ENCODE measurements at regions not wholly inside any gene's neighbourhood (a gene's known extent, or its start where the extent isn't known, plus 50 kb on each side); places are given as distances from the start of the nearest gene placed in this dataset.

GRCh38 chr15:96046620-96047240 is 283.8 kb upstream of the NR2F2 start (continued):
- TF ChIP-seq, protein P1, sequence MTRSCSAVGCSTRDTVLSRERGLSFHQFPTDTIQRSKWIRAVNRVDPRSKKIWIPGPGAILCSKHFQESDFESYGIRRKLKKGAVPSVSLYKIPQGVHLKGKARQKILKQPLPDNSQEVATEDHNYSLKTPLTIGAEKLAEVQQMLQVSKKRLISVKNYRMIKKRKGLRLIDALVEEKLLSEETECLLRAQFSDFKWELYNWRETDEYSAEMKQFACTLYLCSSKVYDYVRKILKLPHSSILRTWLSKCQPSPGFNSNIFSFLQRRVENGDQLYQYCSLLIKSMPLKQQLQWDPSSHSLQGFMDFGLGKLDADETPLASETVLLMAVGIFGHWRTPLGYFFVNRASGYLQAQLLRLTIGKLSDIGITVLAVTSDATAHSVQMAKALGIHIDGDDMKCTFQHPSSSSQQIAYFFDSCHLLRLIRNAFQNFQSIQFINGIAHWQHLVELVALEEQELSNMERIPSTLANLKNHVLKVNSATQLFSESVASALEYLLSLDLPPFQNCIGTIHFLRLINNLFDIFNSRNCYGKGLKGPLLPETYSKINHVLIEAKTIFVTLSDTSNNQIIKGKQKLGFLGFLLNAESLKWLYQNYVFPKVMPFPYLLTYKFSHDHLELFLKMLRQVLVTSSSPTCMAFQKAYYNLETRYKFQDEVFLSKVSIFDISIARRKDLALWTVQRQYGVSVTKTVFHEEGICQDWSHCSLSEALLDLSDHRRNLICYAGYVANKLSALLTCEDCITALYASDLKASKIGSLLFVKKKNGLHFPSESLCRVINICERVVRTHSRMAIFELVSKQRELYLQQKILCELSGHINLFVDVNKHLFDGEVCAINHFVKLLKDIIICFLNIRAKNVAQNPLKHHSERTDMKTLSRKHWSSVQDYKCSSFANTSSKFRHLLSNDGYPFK (CRISPR knock-in tag; IDR thresholded peaks at IDR 0.05; ENCODE audit: borderline replicate concordance) = no peak

DNA sequence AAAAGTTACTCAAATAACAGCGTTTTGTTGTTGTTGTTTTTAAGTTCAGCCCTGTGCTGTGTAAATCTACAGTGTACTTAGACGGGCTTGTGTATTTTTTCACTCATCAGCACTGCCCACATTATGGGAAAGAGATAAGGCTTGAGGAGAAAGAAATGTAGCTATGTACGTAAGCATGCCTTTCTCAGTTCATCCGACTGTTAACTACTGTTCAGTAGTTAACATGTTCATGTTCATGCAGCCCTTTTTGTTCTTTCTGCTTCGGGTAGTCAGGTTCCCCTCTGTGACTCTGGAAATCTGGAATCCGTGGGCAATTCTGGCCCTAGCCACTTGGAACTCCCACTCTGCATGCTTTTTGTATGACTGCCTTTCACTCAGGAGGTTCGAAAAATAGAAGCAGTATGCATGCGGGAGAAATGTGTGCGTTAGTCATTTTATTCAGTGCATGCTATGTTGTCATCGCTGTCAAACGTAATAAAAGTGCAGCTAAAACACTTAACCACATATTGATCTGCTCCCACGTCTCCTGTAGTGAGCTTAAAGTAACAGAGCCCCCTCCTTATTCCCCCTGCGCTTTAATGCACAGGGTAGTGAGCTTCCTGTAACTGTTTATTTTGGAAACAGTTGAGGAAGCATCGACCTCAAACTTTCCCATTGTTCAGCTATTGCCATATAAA is 283.1 kb upstream of the NR2F2 start:
- Histone ChIP-seq H2AFZ (ENCODE audit: low read length) (no peak overlapping the region), H3K9ac (ENCODE audit: insufficient read depth, low read depth, low read length) (no peak overlapping the region), H3K9me3 (ENCODE audit: low read length) (no peaks in the 10 kb centered on the region), H3K36me3 (replicated peaks in 1 of 2; ENCODE audit: control insufficient read depth in 1 of 2, insufficient read depth in 2 of 2, low read length in 2 of 2) (no peaks in the 10 kb centered on the region), H4K20me1 (ENCODE audit: insufficient read depth, low read length) (no peaks in the 10 kb centered on the region), H3K4me2 (ENCODE audit: low read depth, low read length) (no peak overlapping the region), H3K27me3 (ENCODE audit: control insufficient read depth in 1 of 2, insufficient read depth in 2 of 2, low read length in 2 of 2) (0 out of 5 replicates have a peak, but pooled peaks cover 0 to 4% of the 10 kb centered on the region in 2 experiments), H3K4me3 (replicated peaks in 1 of 3; ENCODE audit: insufficient read depth in 1 of 3, low read depth in 2 of 3, low read length in 3 of 3) (no peak overlapping the region), H3K79me2 (ENCODE audit: insufficient read depth, low read length) (no peaks in the 10 kb centered on the region), H3K27ac (ENCODE audit: extremely low read length, insufficient read depth, low read length) (no peak overlapping the region), H3K4me1 (ENCODE audit: insufficient read depth, low read length) (no peaks in the 10 kb centered on the region)
- no TSS peak for BruUV-seq (replicated peaks)
- no peak for DNase-seq (ENCODE audit: low spot score)
- no peak for FAIRE-seq
- intact Hi-C loops (cut with micrococcal nuclease; ENCODE audit: unreplicated experiment) (no loop called here), in situ Hi-C loops (cut with HindIII; ENCODE audit: extremely low pct_ligation_motif_present, low pct_unique_long_range_greater_than_20kb) (no loop called here)
- 42% methylated on average over 14 of the region's 14 CpGs for WGBS (ENCODE audit: low lambda C conversion rate)
- ChIA-PET CTCF (ENCODE audit: low intra/inter-chr PET ratio, low total read pairs) (no interaction called here), POLR2A (no interaction called here)
- TF ChIP-seq ARID4A (CRISPR knock-in tag; IDR thresholded peaks at IDR 0.05; ENCODE audit: borderline replicate concordance) = no peak
- TF ChIP-seq, protein P2, sequence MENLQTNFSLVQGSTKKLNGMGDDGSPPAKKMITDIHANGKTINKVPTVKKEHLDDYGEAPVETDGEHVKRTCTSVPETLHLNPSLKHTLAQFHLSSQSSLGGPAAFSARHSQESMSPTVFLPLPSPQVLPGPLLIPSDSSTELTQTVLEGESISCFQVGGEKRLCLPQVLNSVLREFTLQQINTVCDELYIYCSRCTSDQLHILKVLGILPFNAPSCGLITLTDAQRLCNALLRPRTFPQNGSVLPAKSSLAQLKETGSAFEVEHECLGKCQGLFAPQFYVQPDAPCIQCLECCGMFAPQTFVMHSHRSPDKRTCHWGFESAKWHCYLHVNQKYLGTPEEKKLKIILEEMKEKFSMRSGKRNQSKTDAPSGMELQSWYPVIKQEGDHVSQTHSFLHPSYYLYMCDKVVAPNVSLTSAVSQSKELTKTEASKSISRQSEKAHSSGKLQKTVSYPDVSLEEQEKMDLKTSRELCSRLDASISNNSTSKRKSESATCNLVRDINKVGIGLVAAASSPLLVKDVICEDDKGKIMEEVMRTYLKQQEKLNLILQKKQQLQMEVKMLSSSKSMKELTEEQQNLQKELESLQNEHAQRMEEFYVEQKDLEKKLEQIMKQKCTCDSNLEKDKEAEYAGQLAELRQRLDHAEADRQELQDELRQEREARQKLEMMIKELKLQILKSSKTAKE (CRISPR knock-in tag; IDR thresholded peaks at IDR 0.05; ENCODE audit: borderline replicate concordance) = no peak
- TF ChIP-seq ZNF343 (CRISPR knock-in tag; IDR thresholded peaks at IDR 0.05) = no peak
- TF ChIP-seq MBD4 (IDR thresholded peaks at IDR 0.05; ENCODE audit: borderline replicate concordance, low read length) = no peak
- no peak for TF ChIP-seq ZNF777 (CRISPR knock-in tag; IDR thresholded peaks at IDR 0.05)
- no peak for TF ChIP-seq SYNCRIP (IDR thresholded peaks at IDR 0.05; ENCODE audit: insufficient read depth, low read depth, low read length)
- no peak for TF ChIP-seq ZNF451 (CRISPR knock-in tag; IDR thresholded peaks at IDR 0.05)
- no peak for TF ChIP-seq ARNT (IDR thresholded peaks at IDR 0.05)
- no peak for TF ChIP-seq HOXA9 (CRISPR knock-in tag; IDR thresholded peaks at IDR 0.05; ENCODE audit: borderline replicate concordance)
- ATAC-seq = no peak
